ENCODE measurements at regions not wholly inside any gene's neighbourhood (a gene's known extent, or its start where the extent isn't known, plus 50 kb on each side); places are given as distances from the start of the nearest gene placed in this dataset.

GRCh38 chr4:104206784-104207183, 287.9 kb downstream of the CXXC4 start:
- no peak for TF ChIP-seq CTCF (IDR thresholded peaks at IDR 0.05; ENCODE audit: low read length)
- no peak for TF ChIP-seq EZH2 (IDR thresholded peaks at IDR 0.05; ENCODE audit: borderline replicate concordance, low read length)

Measured in OCI-LY1 (cell line).